ENCODE measurements at regions not wholly inside any gene's neighbourhood (a gene's known extent, or its start where the extent isn't known, plus 50 kb on each side); places are given as distances from the start of the nearest gene placed in this dataset.

- TF ChIP-seq, protein P1, sequence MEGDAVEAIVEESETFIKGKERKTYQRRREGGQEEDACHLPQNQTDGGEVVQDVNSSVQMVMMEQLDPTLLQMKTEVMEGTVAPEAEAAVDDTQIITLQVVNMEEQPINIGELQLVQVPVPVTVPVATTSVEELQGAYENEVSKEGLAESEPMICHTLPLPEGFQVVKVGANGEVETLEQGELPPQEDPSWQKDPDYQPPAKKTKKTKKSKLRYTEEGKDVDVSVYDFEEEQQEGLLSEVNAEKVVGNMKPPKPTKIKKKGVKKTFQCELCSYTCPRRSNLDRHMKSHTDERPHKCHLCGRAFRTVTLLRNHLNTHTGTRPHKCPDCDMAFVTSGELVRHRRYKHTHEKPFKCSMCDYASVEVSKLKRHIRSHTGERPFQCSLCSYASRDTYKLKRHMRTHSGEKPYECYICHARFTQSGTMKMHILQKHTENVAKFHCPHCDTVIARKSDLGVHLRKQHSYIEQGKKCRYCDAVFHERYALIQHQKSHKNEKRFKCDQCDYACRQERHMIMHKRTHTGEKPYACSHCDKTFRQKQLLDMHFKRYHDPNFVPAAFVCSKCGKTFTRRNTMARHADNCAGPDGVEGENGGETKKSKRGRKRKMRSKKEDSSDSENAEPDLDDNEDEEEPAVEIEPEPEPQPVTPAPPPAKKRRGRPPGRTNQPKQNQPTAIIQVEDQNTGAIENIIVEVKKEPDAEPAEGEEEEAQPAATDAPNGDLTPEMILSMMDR (IDR thresholded peaks at IDR 0.05), result no peak
- no peak for TF ChIP-seq POLR2A (IDR thresholded peaks at IDR 0.05)
These were observed 197.0 kb downstream of the PCSK1 start for GRCh38 chr5:96236051-96236450.
